ENCODE measurements at regions not wholly inside any gene's neighbourhood (a gene's known extent, or its start where the extent isn't known, plus 50 kb on each side); places are given as distances from the start of the nearest gene placed in this dataset.
A peak's percentile ranks its signal among the peaks of the same experiment; 100 is the strongest.

GRCh38 chr20:11249683-11250082, 575.9 kb upstream of the JAG1 start:
- ATAC-seq (no peak), DNase-seq (ENCODE audit: low spot score) (no peak)
- Histone ChIP-seq H3K27ac (ENCODE audit: low read depth) (no peak overlapping the region), H3K27me3 (ENCODE audit: insufficient read depth) (no peaks in the 10 kb centered on the region), H4K20me1 (replicated peaks; ENCODE audit: insufficient read depth) (no peaks in the 10 kb centered on the region), H2AFZ (no peak overlapping the region), H3K9me2 (ENCODE audit: insufficient read depth) (0 out of 2 replicates have a peak, but pooled peaks cover 4% of the 10 kb centered on the region), H3K36me3 (ENCODE audit: insufficient read depth) (0 out of 2 replicates have a peak, but pooled peaks cover 2% of the 10 kb centered on the region), H3K79me2 (replicated peaks; ENCODE audit: insufficient read depth) (no peaks in the 10 kb centered on the region), H3F3A (replicated peaks; ENCODE audit: low read depth) (no peaks in the 10 kb centered on the region), H3K4me2 (peak overlapping the region; percentile 1; the same call in 1 of the 2 replicates), H3K4me1 (ENCODE audit: insufficient read depth) (peaks cover 18% of the 10 kb centered on the region), H3K4me3 (no peak overlapping the region)
- Mint-ChIP-seq H3K9me3 (peaks cover 9% of the 10 kb centered on the region; the same call in 2 of the 3 replicates), H3K4me1 (peaks cover 21% of the 10 kb centered on the region), H3K27ac (no peak overlapping the region), H3K27me3 (ENCODE audit: insufficient read depth, low read depth, poor library complexity) (no peaks in the 10 kb centered on the region), H3K4me3 (no peak overlapping the region), H3K36me3 (ENCODE audit: low read depth) (peaks cover 5% of the 10 kb centered on the region; the same call in 2 of the 3 replicates)
- TF ChIP-seq EZH2phosphoT487 (IDR thresholded peaks at IDR 0.05; ENCODE audit: unreplicated experiment) (no peak), STAT1 (IDR thresholded peaks at IDR 0.05; ENCODE audit: unreplicated experiment) (no peak), CREB1 (CRISPR knock-in tag; IDR thresholded peaks at IDR 0.05; ENCODE audit: low read depth) (no peak), NANOG (IDR thresholded peaks at IDR 0.05; ENCODE audit: borderline replicate concordance) (no peak), REST (IDR thresholded peaks at IDR 0.05; ENCODE audit: unreplicated experiment) (no peak), ETS1 (IDR thresholded peaks at IDR 0.05) (no peak), ZNF462 (CRISPR knock-in tag; IDR thresholded peaks at IDR 0.05) (no peak), ZNF114 (CRISPR knock-in tag; IDR thresholded peaks at IDR 0.05) (no peak), JUNB (IDR thresholded peaks at IDR 0.05; ENCODE audit: unreplicated experiment) (no peak), EZH2 (IDR thresholded peaks at IDR 0.05; ENCODE audit: low read depth, unreplicated experiment) (no peak)

Measured in GM23338 (cell line).